Breast epithelium (tissue), 4 donors: ENCODE measurements at regions not wholly inside any gene's neighbourhood (a gene's known extent, or its start where the extent isn't known, plus 50 kb on each side); places are given as distances from the start of the nearest gene placed in this dataset.

Experiments used
- DNase-seq, 2 donors: peaks; one replicate each; pipeline ENCODE4 v3.0.0-alpha.2; 2019; ENCODE audit warnings: low spot score in 2 of 2
- H3K27ac ChIP-seq, 2 donors: fragments of 200-600 bp; sonication (generic) in 1 of 2; one replicate each; pipeline ENCODE4 v1.5.1; 2016 to 2019; ENCODE audit warnings: mild to moderate bottlenecking in 1 of 2
- H3K27me3 ChIP-seq, 2 donors: fragments of 200-600 bp; sonication (generic) in 1 of 2; one replicate each; pipeline versions ENCODE4 v1.5.1 to v1.6.0; 2017 to 2019; ENCODE audit warnings: control low read depth in 1 of 2, mild to moderate bottlenecking in 1 of 2
- H3K36me3 ChIP-seq: fragments of 200-600 bp; one replicate; pipeline ENCODE4 v1.5.1; 2019
- H3K4me1 ChIP-seq, 2 donors: fragments of 200-600 bp; sonication (generic); one replicate each; pipeline ENCODE4 v1.5.1; 2016 to 2019; ENCODE audit warnings: control low read depth in 1 of 2
- H3K4me3 ChIP-seq, 3 donors: fragments of 200-600 bp; sonication (generic); 1 replicate in 2 of 3; 2 replicates in 1 of 3; pipeline ENCODE4 v1.5.1; 2016 to 2019; ENCODE audit warnings: mild to moderate bottlenecking in 3 of 3, moderate library complexity in 2 of 3
- H3K9me3 ChIP-seq, 2 donors: fragments of 200-600 bp; sonication (generic) in 1 of 2; one replicate each; pipeline ENCODE4 v1.5.1; 2016 to 2019; ENCODE audit warnings: control low read depth in 1 of 2
- CTCF ChIP-seq, 3 donors: fragments of 450-650 bp; IDR thresholded peaks; one replicate each; pipeline ENCODE4 v1.5.1; 2016 to 2017; ENCODE audit warnings: antibody characterized with exemption in 3 of 3, mild to moderate bottlenecking in 3 of 3, moderate library complexity in 3 of 3
- POLR2A ChIP-seq: fragments of 450-650 bp; IDR thresholded peaks from one replicate; pipeline ENCODE4 v1.6.1; 2016; ENCODE audit warnings: antibody characterized with exemption, mild to moderate bottlenecking, moderate library complexity
- POLR2AphosphoS5 ChIP-seq, 3 donors: sonication (generic); formaldehyde crosslinking; IDR thresholded peaks; one replicate each; pipeline ENCODE4 v1.6.1; 2017; ENCODE audit warnings: antibody characterized with exemption in 3 of 3
- intact Hi-C: fragments of 100-400 bp; cut with DNase I; formaldehyde crosslinking; loops from one replicate; pipeline ENCODE4 v1.15.1; 2023; ENCODE audit warnings: low total_unique reads

- no peaks in the 10 kb centered on the region for H3K9me3 ChIP-seq
- intact Hi-C loops: no loop called here
- no peaks in the 10 kb centered on the region for H3K36me3 ChIP-seq
- H3K4me1 ChIP-seq: no peaks in the 10 kb centered on the region
- H3K4me3 ChIP-seq: no peak overlapping the region
- no peak overlapping the region for H3K27ac ChIP-seq
- TF ChIP-seq POLR2AphosphoS5 (IDR thresholded peaks at IDR 0.05) (no peak), CTCF (IDR thresholded peaks at IDR 0.05) (no peak), POLR2A (no peak)
- no peak for DNase-seq
- peaks cover 0 to 3% of the 10 kb centered on the region in 2 donors for H3K27me3 ChIP-seq
Observed at GRCh38 chr5:164012371-164012770, 507.0 kb downstream of the MAT2B start.

GRCh38 chr5:164013077-164013670 is 507.8 kb downstream of the MAT2B start:
- Histone ChIP-seq H3K4me1 (no peaks in the 10 kb centered on the region), H3K4me3 (no peak overlapping the region), H3K36me3 (no peaks in the 10 kb centered on the region), H3K9me3 (no peaks in the 10 kb centered on the region), H3K27ac (no peak overlapping the region), H3K27me3 (peaks cover 0 to 3% of the 10 kb centered on the region in 2 donors)
- DNase-seq: no peak
- TF ChIP-seq POLR2A (no peak), POLR2AphosphoS5 (IDR thresholded peaks at IDR 0.05) (no peak), CTCF (IDR thresholded peaks at IDR 0.05) (peak in 2 of 3 donors; percentile 55 to 61)
- intact Hi-C loops: no loop called here

- H3K27me3 ChIP-seq: no peaks in the 10 kb centered on the region
- intact Hi-C loops: no loop called here
Observed at GRCh38 chr5:164020116-164020515, 514.7 kb downstream of the MAT2B start.

GRCh38 chr5:164027738-164028137 is 522.3 kb downstream of the MAT2B start:
- Histone ChIP-seq H3K36me3 (no peaks in the 10 kb centered on the region), H3K9me3 (no peaks in the 10 kb centered on the region), H3K27me3 (no peaks in the 10 kb centered on the region), H3K4me3 (no peak overlapping the region), H3K27ac (no peak overlapping the region), H3K4me1 (no peaks in the 10 kb centered on the region)
- no peak for DNase-seq
- TF ChIP-seq POLR2AphosphoS5 (IDR thresholded peaks at IDR 0.05) (no peak), POLR2A (no peak)
- intact Hi-C loops: no loop called here

More at GRCh38 chr5:164020116-164020515, 514.7 kb downstream of the MAT2B start:
- no peaks in the 10 kb centered on the region for H3K9me3 ChIP-seq
- no peak overlapping the region for H3K27ac ChIP-seq
- no peaks in the 10 kb centered on the region for H3K36me3 ChIP-seq
- no peak overlapping the region for H3K4me3 ChIP-seq
- TF ChIP-seq CTCF (IDR thresholded peaks at IDR 0.05) (no peak), POLR2AphosphoS5 (IDR thresholded peaks at IDR 0.05) (no peak), POLR2A (no peak)
- no peaks in the 10 kb centered on the region for H3K4me1 ChIP-seq
- DNase-seq: no peak

GRCh38 chr5:164038128-164038783 is 532.8 kb downstream of the MAT2B start:
- H3K4me3 ChIP-seq: no peak overlapping the region
- TF ChIP-seq CTCF (IDR thresholded peaks at IDR 0.05) (no peak), POLR2AphosphoS5 (IDR thresholded peaks at IDR 0.05) (no peak), POLR2A (no peak)
- DNase-seq: no peak
- no peaks in the 10 kb centered on the region for H3K27me3 ChIP-seq
- no peaks in the 10 kb centered on the region for H3K36me3 ChIP-seq
- no peaks in the 10 kb centered on the region for H3K4me1 ChIP-seq
- H3K9me3 ChIP-seq: no peaks in the 10 kb centered on the region
- no peak overlapping the region for H3K27ac ChIP-seq
- intact Hi-C loops: no loop called here
